Renal cortical epithelial cell (primary cell): ENCODE measurements at regions not wholly inside any gene's neighbourhood (a gene's known extent, or its start where the extent isn't known, plus 50 kb on each side); places are given as distances from the start of the nearest gene placed in this dataset.
"Not testable (repeated sequence)": the region's sequence is repeated elsewhere in the genome, so short reads cannot be mapped to it uniquely, and the experiment has no call there.

Experiments used
- DNase-seq: peaks from one replicate; pipeline ENCODE4 v3.0.0-alpha.2; 2011; ENCODE audit warnings: low read depth

GRCh38 chr1:211206981-211207380 lies 52.2 kb upstream of the RCOR3 start:
- DNase-seq: no peak

- no peak for DNase-seq
Measured at GRCh38 chr1:211200311-211200710, 58.9 kb upstream of the RCOR3 start.

GRCh38 chr1:211198880-211199279 lies 60.3 kb upstream of the RCOR3 start:
- DNase-seq: no peak

GRCh38 chr1:211198111-211198510 lies 61.1 kb upstream of the RCOR3 start:
- DNase-seq: no peak

- no peak for DNase-seq
Measured at GRCh38 chr1:211196880-211197279, 62.3 kb upstream of the RCOR3 start.

GRCh38 chr1:211194826-211195225 lies 60.9 kb upstream of the KCNH1 start:
- DNase-seq: no peak

GRCh38 chr1:211192227-211192626 lies 58.3 kb upstream of the KCNH1 start:
- no peak for DNase-seq

- not testable (repeated sequence) for DNase-seq
Measured at GRCh38 chr1:211188721-211189120, 54.8 kb upstream of the KCNH1 start.

GRCh38 chr1:211183747-211184313 lies 49.9 kb upstream of the KCNH1 start:
- peak; percentile 4 for DNase-seq
